H1 (cell line): ENCODE measurements at regions not wholly inside any gene's neighbourhood (a gene's known extent, or its start where the extent isn't known, plus 50 kb on each side); places are given as distances from the start of the nearest gene placed in this dataset.

Experiments used
- CTCF ChIA-PET: fragments of 300-600 bp; sonication (Branson Sonifier 250); formaldehyde crosslinking; loops from one replicate; lab custom pipeline; 2021; ENCODE audit not compliant: partially characterized antibody; lab: Charles Lee
- POLR2A ChIA-PET: fragments of 300-600 bp; sonication (Branson Sonifier 250); formaldehyde crosslinking; loops from one replicate; lab custom pipeline; 2021; ENCODE audit warnings: inconsistent platforms; ENCODE audit not compliant: partially characterized antibody; lab: Charles Lee
- DNase-seq, 2 experiments: peaks; one replicate each; pipeline versions ENCODE4 v3.0.0 to v3.0.0-alpha.2; 2010 to 2022; ENCODE audit warnings: low spot score in 2 of 2, low read depth in 1 of 2, mixed read lengths in 1 of 2
- FAIRE-seq: peaks from 2 replicates; lab custom pipeline; 2011; peaks lifted over from hg19 to GRCh38; lab: Jason Lieb, UNC
- H2AFZ ChIP-seq: 2 replicates; pipeline ENCODE4 v1.8.1; 2012; ENCODE audit warnings: low read length, inconsistent platforms
- H2AK5ac ChIP-seq: 2 replicates; pipeline ENCODE4 v1.6.1; 2013; ENCODE audit warnings: low read depth, low read length
- H2BK120ac ChIP-seq: replicated peaks from 2 replicates; pipeline ENCODE3; 2013; ENCODE audit warnings: low read depth, low read length, inconsistent platforms
- H2BK12ac ChIP-seq: 2 replicates; pipeline ENCODE4 v1.6.1; 2013; ENCODE audit warnings: low read depth, low read length
- H2BK15ac ChIP-seq: 2 replicates; pipeline ENCODE4 v1.6.1; 2013; ENCODE audit warnings: low read length
- H2BK20ac ChIP-seq: 2 replicates; pipeline ENCODE4 v1.6.1; 2013; ENCODE audit warnings: low read length
- H2BK5ac ChIP-seq: 2 replicates; pipeline ENCODE4 v1.6.1; 2013; ENCODE audit warnings: low read depth, low read length
- H3K14ac ChIP-seq: 2 replicates; pipeline ENCODE4 v1.6.1; 2013; ENCODE audit warnings: inconsistent platforms; ENCODE audit not compliant: insufficient read length
- H3K18ac ChIP-seq: 2 replicates; pipeline ENCODE4 v1.6.1; 2013; ENCODE audit warnings: low read length; ENCODE audit errors: extremely low read depth
- H3K23ac ChIP-seq: 2 replicates; pipeline ENCODE4 v1.6.1; 2013; ENCODE audit warnings: inconsistent platforms; ENCODE audit not compliant: insufficient read length
- H3K23me2 ChIP-seq: 2 replicates; pipeline ENCODE4 v1.6.1; 2013; ENCODE audit warnings: low read depth, low read length
- H3K27ac ChIP-seq: 2 replicates; pipeline ENCODE4 v1.6.1; 2011; ENCODE audit warnings: low read depth, low read length, inconsistent platforms
- H3K27me3 ChIP-seq, 4 experiments: replicated peaks in 1 of 4; 1 replicate in 1 of 4; 2 replicates in 3 of 4; pipeline versions ENCODE4 v1.6.1 to v1.8.1; 2011 to 2013; ENCODE audit warnings: low read length in 3 of 4, mild to moderate bottlenecking in 3 of 4, inconsistent platforms in 2 of 4, mixed read lengths in 2 of 4, moderate library complexity in 1 of 4; ENCODE audit not compliant: control insufficient read depth in 3 of 4, insufficient read depth in 3 of 4; ENCODE audit errors: extremely low read depth in 1 of 4
- H3K36me3 ChIP-seq, 4 experiments: 2 replicates each; pipeline versions ENCODE4 v1.6.1 to v1.8.1; 2011 to 2013; ENCODE audit warnings: mild to moderate bottlenecking in 4 of 4, low read length in 3 of 4, moderate library complexity in 2 of 4, control low read depth in 1 of 4, inconsistent platforms in 1 of 4; ENCODE audit not compliant: insufficient read depth in 4 of 4, control insufficient read depth in 2 of 4
- H3K4ac ChIP-seq: replicated peaks from 2 replicates; pipeline ENCODE3; 2013; ENCODE audit warnings: low read length, low read depth, mixed read lengths, inconsistent platforms; ENCODE audit not compliant: insufficient read length
- H3K4me1 ChIP-seq, 4 experiments: replicated peaks in 1 of 4; 1 replicate in 1 of 4; 2 replicates in 3 of 4; pipeline versions ENCODE4 v1.6.1 to v1.8.1; 2011 to 2013; ENCODE audit warnings: low read length in 3 of 4, inconsistent platforms in 2 of 4, mixed read lengths in 1 of 4; ENCODE audit not compliant: insufficient read depth in 4 of 4, control insufficient read depth in 3 of 4
- H3K4me2 ChIP-seq, 2 experiments: 2 replicates each; pipeline versions ENCODE4 v1.6.1 to v1.8.1; 2011 to 2013; ENCODE audit warnings: low read depth in 2 of 2, low read length in 2 of 2, control low read depth in 1 of 2, inconsistent platforms in 1 of 2, mild to moderate bottlenecking in 1 of 2; ENCODE audit not compliant: insufficient read depth in 1 of 2
- H3K4me3 ChIP-seq, 4 experiments: fragments of 200-600, 300-600 bp in 1 of 4; sonication (generic), shearing (Covaris generic), sonication (Bioruptor Twin) in 1 of 4; 2 replicates each; pipeline versions ENCODE4 v1.5.1 to v1.8.1; 2011 to 2016; ENCODE audit warnings: low read length in 4 of 4, low read depth in 3 of 4, control low read depth in 2 of 4, inconsistent platforms in 2 of 4, mild to moderate bottlenecking in 2 of 4, mixed read lengths in 1 of 4, moderate library complexity in 1 of 4; ENCODE audit not compliant: insufficient read depth in 2 of 4; ENCODE audit errors: extremely low read depth in 1 of 4
- H3K56ac ChIP-seq: replicated peaks from 2 replicates; pipeline ENCODE3; 2013; ENCODE audit warnings: low read depth, mild to moderate bottlenecking, mixed read lengths, low read length, inconsistent platforms; ENCODE audit not compliant: insufficient read length
- H3K79me1 ChIP-seq: 2 replicates; pipeline ENCODE4 v1.6.1; 2013; ENCODE audit warnings: low read depth, low read length, control low read depth
- H3K79me2 ChIP-seq, 2 experiments: 2 replicates each; pipeline versions ENCODE4 v1.6.1 to v1.8.1; 2012 to 2013; ENCODE audit warnings: low read length in 2 of 2, mild to moderate bottlenecking in 2 of 2, inconsistent platforms in 1 of 2; ENCODE audit not compliant: insufficient read depth in 2 of 2, control insufficient read depth in 1 of 2
- H3K9ac ChIP-seq, 4 experiments: replicated peaks in 1 of 4; 1 replicate in 1 of 4; 2 replicates in 3 of 4; pipeline versions ENCODE4 v1.6.1 to v1.8.1; 2011 to 2013; ENCODE audit warnings: low read depth in 3 of 4, low read length in 3 of 4, control low read depth in 2 of 4, mild to moderate bottlenecking in 2 of 4, moderate library complexity in 2 of 4, inconsistent platforms in 1 of 4; ENCODE audit errors: extremely low read depth in 1 of 4
- H3K9me3 ChIP-seq, 2 experiments: 2 replicates each; pipeline versions ENCODE4 v1.6.1 to v1.8.1; 2012 to 2013; ENCODE audit warnings: mild to moderate bottlenecking in 2 of 2, moderate library complexity in 2 of 2, control low read depth in 1 of 2, inconsistent platforms in 1 of 2, low read depth in 1 of 2, low read length in 1 of 2, mixed read lengths in 1 of 2; ENCODE audit not compliant: insufficient read depth in 2 of 2
- H4K20me1 ChIP-seq, 2 experiments: replicated peaks in 1 of 2; 2 replicates each; pipeline versions ENCODE3 to v1.8.1; 2011 to 2013; ENCODE audit warnings: inconsistent platforms in 2 of 2, low read length in 2 of 2, mild to moderate bottlenecking in 1 of 2; ENCODE audit not compliant: insufficient read depth in 2 of 2, control insufficient read depth in 1 of 2
- H4K5ac ChIP-seq: 2 replicates; pipeline ENCODE4 v1.6.1; 2013; ENCODE audit warnings: low read length, low read depth, mixed read lengths, inconsistent platforms; ENCODE audit not compliant: insufficient read length
- H4K8ac ChIP-seq: 2 replicates; pipeline ENCODE4 v1.8.0; 2013; ENCODE audit warnings: mild to moderate bottlenecking, moderate library complexity, low read length, inconsistent platforms; ENCODE audit not compliant: insufficient read depth; ENCODE audit errors: extremely low read depth
- H4K91ac ChIP-seq: replicated peaks from 2 replicates; pipeline ENCODE3; 2013; ENCODE audit warnings: low read length, mixed read lengths, inconsistent platforms; ENCODE audit not compliant: insufficient read length
- CBX8 ChIP-seq: fragments of 300-800, 300-1000 bp; sonication (generic); IDR thresholded peaks from 2 replicates; pipeline ENCODE4 v1.7.1; 2016; ENCODE audit warnings: low read depth, low read length, borderline replicate concordance
- CTCF ChIP-seq, 3 experiments: IDR thresholded peaks; 1 replicate in 2 of 3; 2 replicates in 1 of 3; pipeline versions ENCODE4 v1.5.1 to v1.6.1; 2011; ENCODE audit warnings: low read length in 3 of 3, mild to moderate bottlenecking in 3 of 3, inconsistent platforms in 2 of 3, low read depth in 1 of 3, moderate library complexity in 1 of 3; ENCODE audit not compliant: insufficient read depth in 1 of 3; ENCODE audit errors: control extremely low read depth in 1 of 3
- PHF8 ChIP-seq: fragments of 200-600 bp; sonication (generic); conservative IDR thresholded peaks from 2 replicates; pipeline ENCODE4 v1.7.1; 2012; ENCODE audit warnings: low read depth, mild to moderate bottlenecking, inconsistent platforms, low read length, moderate library complexity
- RFX5 ChIP-seq: IDR thresholded peaks from 2 replicates; pipeline ENCODE4 v1.6.1; 2011; ENCODE audit warnings: low read depth, low read length, improper control_type of control experiment, borderline replicate concordance
- SP1 ChIP-seq: IDR thresholded peaks from 2 replicates; pipeline ENCODE4 v1.6.1; 2011; ENCODE audit warnings: low read depth, low read length
- TEAD4 ChIP-seq: IDR thresholded peaks from 2 replicates; pipeline ENCODE4 v1.6.1; 2012; ENCODE audit warnings: low read depth, low read length, inconsistent platforms, mixed read lengths
- WGBS, 2 experiments: shearing (Covaris generic) in 1 of 2; methylation state at CpG; one replicate each; pipeline versions ENCODE4 v1.1.6 to v1.1.7; 2013 to 2015; ENCODE audit warnings: low lambda C conversion rate in 2 of 2, mixed read lengths in 2 of 2, inconsistent platforms in 1 of 2, low coverage in 1 of 2, missing lambda C conversion rate in 1 of 2; ENCODE audit not compliant: insufficient replicate concordance in 2 of 2, insufficient coverage in 1 of 2, insufficient read length in 1 of 2; ENCODE audit errors: extremely low coverage in 1 of 2, missing lambda C conversion rate in 1 of 2; 5-methylcytosine and 5-hydroxymethylcytosine counted together

GRCh38 chr3:35291471-35292236 lies 347.7 kb upstream of the ARPP21 start:
- Histone ChIP-seq H2AFZ (no peak overlapping the region), H2BK120ac (no peak overlapping the region), H3K9ac (no peak overlapping the region), H3K4me1 (no peaks in the 10 kb centered on the region), H2BK20ac (no peak overlapping the region), H2BK5ac (no peak overlapping the region), H3K9me3 (no peaks in the 10 kb centered on the region), H3K79me2 (no peaks in the 10 kb centered on the region), H3K14ac (no peak overlapping the region), H3K4me2 (no peak overlapping the region), H3K4me3 (no peak overlapping the region), H4K20me1 (no peaks in the 10 kb centered on the region), H3K23me2 (no peaks in the 10 kb centered on the region), H2BK12ac (no peak overlapping the region), H3K27ac (no peak overlapping the region), H3K23ac (no peak overlapping the region), H2BK15ac (no peak overlapping the region), H3K36me3 (no peaks in the 10 kb centered on the region), H2AK5ac (no peak overlapping the region), H3K79me1 (no peaks in the 10 kb centered on the region), H4K5ac (no peak overlapping the region), H4K91ac (no peak overlapping the region), H3K18ac (no peak overlapping the region), H3K4ac (no peak overlapping the region), H4K8ac (no peak overlapping the region), H3K56ac (no peak overlapping the region), H3K27me3 (no peaks in the 10 kb centered on the region)
- ChIA-PET POLR2A (no interaction called here), CTCF (no interaction called here)
- FAIRE-seq: no peak
- 77% methylated on average over 4 of the region's 4 CpGs; no CpG with 5 or more reads in 1 of the 2 experiments for WGBS, 2 experiments
- no peak for DNase-seq
- TF ChIP-seq CTCF (IDR thresholded peaks at IDR 0.05; ENCODE audit: control extremely low read depth in 1 of 3, insufficient read depth in 1 of 3, low read depth in 1 of 3, low read length in 3 of 3) (peak in 1 of 3 experiments; percentile 15; a peak in 1 of 4 replicates), RFX5 (no peak), CBX8 (no peak), PHF8 (no peak), TEAD4 (no peak), SP1 (no peak)
